GM18499 (cell line): ENCODE measurements at regions not wholly inside any gene's neighbourhood (a gene's known extent, or its start where the extent isn't known, plus 50 kb on each side); places are given as distances from the start of the nearest gene placed in this dataset.
A peak's percentile ranks its signal among the peaks of the same experiment; 100 is the strongest.
"Not testable (repeated sequence)": the region's sequence is repeated elsewhere in the genome, so short reads cannot be mapped to it uniquely, and the experiment has no call there.

Experiments used
- ATAC-seq: cut with Tn5 transposase; IDR thresholded peaks from one replicate; pipeline ENCODE4 v1.9.1; 2021; ENCODE audit warnings: moderate number of reproducible peaks; ENCODE audit not compliant: insufficient read depth, unreplicated experiment

DNA sequence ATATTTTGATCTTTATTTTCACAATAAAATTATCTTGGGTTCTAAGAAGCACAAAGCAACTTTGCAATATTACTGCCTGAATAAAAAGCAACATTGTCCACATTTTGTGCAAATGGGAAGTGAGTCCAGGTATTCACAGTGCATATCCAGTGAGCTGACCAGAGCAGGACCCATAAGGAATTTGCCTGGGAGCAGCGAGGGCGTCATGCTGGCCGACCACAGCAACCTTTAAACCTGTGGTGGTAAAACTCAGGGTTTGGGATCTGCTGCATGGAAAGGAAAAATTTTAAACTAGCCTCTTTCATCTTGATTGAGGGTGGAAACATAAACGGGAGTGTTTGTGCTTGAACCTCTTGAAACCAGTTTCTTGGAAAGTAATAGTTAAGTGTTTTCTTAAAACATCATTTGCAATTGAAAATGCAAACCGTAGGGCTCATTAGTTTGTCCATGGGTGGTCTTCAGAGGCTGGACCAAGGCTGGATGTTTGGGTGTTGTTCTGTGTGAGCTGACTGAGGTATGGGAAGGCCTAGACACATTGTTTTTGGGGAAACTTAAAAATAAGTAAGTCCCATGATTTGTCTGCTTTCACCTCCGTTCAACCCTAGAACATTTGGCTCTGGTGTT lies 85.0 kb upstream of the ANKH start:
- ATAC-seq: no peak

DNA sequence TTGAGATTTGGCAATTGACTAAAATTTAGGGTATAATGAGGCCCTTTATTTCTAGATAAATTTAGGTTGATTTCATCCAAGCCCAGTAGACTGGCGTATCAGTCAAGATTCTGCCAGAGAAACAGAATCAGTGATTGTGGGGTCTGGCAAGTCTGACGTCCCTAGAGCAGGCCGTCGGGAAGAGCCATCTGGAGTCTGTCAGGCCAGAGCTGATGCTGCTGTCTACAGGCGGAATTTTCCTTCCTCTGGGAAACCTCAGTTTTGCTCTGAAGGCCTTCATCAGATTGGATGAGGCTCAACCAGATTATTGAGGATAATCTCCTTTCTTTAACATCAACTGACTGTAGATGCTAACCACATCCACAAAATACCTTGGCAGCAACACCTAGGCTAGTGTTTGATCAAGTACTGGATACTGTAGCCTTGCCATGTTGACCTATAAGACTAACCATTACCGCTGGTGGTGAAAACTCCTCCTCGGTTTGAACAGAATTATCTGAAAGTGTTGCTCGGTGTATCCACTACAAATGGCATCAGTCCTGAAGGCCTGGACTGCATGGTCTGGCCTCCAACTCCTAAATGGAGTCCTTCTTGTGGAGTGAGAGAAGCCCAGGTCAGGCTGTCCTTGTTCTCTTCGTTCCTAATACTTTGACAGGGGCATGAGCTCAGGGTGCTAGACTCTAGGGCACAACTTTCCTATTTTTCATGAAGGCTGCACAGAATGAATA lies 83.2 kb upstream of the ANKH start:
- no peak for ATAC-seq

DNA sequence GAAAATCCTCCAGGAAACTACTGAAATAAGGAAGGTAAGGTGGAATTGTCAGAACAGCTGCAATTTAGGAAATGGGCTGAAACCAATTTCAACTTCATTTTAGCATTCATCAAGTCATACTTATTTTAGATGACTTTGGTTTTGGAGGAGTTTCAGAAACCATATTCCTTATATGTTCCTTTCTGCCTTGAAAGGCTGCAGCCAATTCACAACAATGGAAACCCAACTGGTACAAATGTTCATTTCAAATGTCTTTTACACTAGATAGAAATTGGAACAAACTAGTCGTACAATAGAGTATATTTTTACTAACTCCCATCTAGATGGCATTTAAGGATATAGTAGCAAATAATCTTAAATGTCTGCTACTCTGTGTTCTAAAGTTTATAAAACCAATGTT lies 82.6 kb upstream of the ANKH start:
- no peak for ATAC-seq

DNA sequence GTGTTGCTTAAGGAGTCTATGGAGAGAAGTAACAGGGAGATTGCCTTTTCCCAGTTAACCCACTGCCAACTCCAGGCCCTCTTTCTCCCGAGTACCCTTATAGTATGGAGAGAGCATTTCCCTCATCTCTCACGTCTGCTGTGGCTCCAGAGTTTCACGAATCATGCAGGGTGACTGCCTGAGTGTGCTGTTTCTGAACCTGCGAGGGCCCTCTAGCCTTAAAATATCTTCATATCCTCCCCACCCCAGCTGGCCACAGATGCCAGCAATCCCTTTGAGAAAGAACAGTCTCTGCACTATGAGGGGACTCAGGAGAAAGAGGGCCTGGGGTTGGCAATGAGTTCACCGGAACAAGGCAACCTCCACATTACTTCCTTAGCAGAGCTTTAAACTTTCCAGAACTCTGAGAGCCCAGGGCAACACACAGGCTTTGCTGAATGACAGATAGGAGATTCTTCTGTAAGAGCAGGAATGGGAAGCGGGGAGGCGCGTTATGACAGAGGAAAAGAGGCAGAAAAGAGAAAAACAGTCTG lies 81.6 kb upstream of the ANKH start:
- ATAC-seq: no peak

DNA sequence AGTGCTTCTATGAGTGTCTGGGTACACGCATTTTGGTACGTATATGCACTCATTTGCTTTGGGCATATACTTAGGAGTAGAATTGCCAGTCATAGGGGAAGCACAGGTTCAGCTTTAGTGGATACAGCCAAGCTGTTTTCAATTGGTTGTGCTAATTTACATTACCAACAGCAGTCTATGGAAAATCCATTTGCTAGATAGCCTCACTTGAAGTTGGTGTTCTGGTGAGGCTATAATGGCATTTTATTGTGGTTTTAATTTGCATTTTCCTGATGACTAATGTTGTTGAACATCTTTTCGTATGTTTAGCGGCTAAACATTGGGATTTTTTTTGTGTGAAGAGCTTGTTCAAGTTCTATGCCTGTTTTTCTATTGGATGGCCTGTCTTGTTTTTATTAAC lies 76.8 kb upstream of the ANKH start:
- ATAC-seq: no peak

DNA sequence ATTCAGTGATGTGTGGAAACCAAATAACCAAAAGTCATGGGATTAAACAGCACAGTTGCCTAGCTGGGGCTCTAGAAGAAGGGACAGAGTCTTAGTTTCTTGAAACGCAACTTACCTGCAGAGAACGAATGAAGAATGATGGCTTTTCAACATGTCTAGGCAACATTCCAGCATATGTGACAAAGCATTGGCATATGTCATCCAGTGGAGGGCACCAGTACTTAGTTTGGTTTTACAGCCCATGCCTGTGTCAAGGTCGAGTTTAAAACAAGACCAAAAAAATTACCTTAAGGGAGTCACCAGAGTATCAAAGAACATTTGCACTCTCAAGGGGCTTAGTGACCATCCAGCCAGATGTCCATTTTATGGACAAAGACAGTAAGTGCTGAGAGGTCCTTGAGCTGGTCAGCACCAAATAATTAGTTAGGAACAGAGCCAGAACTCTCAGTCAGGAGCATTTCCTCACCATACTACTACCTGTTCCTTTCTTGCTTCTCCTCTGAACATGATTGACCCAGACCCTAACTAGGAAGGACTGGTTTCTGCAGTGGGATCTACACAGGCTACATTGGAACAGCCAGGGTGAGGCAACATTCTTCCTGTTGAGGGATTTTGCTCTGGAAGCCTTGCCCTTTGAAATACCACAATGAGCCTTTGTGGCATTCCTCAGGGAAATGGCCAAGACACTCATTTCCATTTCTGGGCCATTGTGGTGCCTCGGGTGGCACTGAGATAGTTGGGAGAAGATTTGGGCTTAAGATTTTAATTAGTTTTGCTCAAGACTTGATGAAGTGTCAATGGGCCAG lies 75.4 kb upstream of the ANKH start:
- ATAC-seq: peak; percentile 57

DNA sequence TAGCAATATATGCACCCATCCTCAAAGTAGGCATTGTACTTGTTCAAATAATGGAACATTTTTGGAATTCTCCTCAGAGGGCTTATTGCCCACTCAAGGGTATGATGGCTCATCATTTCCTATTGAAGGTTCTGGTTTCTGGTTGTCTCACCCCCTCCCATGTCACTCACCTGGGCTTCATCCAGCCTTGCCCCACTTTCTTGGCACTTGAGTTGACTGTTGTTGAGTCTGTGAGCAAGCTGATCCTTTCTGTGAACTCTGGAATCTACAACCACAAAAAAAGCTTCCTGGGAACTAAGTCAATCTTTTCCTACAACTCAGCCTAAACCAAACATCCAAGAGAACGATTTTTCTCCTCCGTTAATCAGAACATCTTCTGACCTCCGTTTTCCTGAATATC lies 73.9 kb upstream of the ANKH start:
- no peak for ATAC-seq

DNA sequence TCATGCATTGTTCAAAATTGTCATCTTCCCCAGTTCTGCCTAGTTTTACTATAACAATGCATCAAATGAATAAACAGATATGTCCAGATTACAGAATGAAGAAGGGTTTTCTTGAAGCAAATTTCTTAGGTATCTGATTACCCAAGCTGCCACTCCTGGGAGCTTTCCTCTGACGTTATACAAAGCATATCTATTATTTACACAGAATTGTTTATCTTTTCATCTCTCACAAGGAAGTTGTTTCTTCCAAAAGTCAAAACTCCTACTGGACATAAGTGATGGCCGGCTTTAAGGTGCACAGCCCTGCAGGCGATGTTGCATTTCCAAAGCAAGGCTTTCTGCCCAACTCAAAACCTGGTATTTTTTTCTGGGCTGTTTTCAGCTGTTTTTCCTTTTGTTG lies 73.4 kb upstream of the ANKH start:
- ATAC-seq: no peak

DNA sequence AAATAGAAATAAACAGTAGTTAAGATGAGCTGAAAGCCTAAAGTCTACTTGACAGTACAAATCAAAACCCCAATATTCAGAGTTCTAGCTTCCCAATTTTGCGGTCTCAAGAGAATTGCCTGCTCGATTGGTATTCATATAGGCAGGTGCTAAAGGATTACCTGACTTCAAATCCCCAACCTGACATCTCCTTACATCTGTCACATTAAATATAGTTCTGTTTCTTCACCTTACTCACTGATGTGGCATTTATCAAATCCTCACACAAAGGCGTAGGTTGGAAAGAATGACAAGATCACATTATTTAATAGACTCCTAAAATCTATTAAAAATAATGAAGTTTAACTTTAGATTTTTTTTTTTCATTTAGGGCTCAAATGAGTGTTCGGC lies 72.8 kb upstream of the ANKH start:
- ATAC-seq: no peak

DNA sequence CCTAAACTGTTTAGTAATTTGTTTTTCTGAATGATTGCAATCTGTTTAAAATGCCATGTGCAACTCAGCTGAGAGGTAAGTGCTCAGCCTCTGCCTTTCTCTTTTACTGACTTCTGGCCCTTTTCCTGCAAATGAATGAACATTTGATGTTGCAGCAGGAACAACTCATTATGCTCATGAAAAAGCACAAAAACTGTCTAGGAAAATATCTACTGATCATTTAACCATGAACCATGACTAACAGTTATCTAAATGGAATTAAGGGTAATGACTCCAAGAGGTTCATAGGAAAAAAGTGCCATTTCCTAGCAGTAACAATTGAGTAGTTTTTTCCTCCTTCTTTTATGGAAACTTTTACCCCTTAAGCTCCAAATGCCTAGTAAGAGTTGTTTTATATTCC lies 70.6 kb upstream of the ANKH start:
- ATAC-seq: no peak

DNA sequence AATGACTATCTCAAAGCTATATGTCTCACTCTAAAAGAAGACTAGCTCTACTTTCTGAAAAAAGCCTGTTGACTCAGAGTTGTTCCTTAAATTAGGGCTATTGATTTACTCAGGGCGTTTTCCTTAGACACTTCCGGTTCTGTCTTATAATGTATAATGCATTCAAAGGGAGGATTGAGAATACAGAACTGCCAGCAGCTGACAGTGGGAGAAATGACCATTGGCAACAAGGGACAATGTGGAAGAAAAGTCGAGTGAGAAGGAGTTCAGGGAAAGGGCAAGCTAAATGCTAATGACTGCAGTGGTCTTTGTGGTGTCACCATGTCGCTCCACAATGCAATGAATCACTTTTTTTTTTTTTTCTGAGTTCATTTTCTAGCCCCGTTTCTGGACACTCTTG lies 65.7 kb upstream of the ANKH start:
- ATAC-seq: no peak

DNA sequence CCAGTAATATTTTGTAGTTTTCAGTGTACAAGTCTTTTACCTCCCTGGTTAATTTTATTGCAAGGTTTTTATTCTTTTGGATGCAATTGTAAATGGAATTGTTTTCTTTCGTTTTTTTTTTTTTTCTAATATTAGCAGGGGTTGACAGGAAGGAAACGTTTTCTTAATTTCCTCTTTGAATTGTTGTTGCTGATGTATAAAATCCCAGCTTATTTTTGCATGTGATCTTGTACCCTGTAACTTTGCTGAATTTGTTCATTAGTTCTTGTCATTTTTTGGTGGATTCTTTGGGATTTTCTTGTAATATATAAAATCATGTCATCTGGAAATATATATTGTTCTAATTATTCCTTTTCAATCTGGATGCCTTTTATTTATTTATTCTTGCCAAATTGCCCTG lies 65.0 kb upstream of the ANKH start:
- no peak for ATAC-seq

DNA sequence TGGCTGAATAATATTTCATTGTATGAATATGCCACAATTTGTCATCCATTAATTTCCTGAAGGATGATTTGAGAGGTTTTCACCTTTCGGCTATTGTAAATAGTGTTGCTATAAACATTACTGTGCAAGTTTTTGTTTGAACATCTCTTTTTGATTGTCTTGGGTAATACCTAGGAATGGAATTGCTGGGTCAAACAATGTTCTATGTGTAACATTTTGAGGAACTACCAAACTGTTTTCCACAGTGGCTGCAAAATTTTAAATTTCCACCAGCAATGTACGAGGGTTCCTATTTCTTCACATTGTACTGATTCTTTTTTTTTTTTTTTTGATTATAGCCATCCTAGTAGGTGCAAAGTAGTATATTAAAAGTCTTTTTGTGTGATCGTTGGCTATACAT lies 63.8 kb upstream of the ANKH start:
- no peak for ATAC-seq

DNA sequence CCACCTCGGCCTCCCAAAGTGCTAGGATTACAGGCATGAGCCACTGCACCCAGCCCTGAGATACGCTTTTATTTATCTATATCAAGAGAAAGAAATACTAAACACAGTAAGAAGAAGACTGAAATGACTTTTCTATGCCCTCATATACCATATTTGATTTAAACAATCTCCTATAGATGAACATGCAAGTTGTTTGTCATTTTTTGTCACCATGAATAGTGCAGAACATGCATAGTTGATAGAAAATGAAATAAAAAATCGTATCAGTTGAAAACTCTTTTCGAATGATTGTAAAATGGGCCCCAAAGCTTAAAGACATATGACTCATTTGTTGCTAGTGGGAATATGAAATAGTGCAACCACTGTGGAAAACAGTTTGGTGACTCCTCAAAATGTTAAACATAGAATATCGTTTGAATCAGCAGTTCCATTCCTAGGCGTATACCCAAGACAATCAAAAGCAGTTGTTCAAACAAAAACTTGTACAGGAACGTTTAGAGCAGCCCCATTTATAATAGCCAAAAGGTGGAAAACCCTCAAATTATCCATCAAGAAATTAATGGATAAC lies 61.4 kb upstream of the ANKH start:
- no peak for ATAC-seq

DNA sequence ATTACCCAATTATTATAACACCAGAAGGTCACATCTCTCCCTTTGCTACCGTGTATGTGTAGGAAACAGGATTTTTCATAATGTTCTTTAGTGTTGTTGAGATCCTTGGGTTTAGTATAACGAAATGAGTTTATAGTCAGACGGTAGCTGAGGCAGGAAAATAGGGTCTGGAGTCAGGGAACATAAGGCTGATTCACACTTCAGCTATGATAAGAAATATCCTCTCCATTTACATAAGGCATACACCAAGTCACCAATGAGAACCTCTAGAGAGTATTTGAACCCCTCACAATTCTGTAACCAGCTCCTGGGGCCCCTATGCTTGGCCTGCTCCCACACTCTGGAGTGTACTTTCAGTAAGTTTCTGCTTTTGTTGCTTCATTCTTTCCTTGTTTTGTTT lies 58.9 kb upstream of the ANKH start:
- ATAC-seq: no peak

DNA sequence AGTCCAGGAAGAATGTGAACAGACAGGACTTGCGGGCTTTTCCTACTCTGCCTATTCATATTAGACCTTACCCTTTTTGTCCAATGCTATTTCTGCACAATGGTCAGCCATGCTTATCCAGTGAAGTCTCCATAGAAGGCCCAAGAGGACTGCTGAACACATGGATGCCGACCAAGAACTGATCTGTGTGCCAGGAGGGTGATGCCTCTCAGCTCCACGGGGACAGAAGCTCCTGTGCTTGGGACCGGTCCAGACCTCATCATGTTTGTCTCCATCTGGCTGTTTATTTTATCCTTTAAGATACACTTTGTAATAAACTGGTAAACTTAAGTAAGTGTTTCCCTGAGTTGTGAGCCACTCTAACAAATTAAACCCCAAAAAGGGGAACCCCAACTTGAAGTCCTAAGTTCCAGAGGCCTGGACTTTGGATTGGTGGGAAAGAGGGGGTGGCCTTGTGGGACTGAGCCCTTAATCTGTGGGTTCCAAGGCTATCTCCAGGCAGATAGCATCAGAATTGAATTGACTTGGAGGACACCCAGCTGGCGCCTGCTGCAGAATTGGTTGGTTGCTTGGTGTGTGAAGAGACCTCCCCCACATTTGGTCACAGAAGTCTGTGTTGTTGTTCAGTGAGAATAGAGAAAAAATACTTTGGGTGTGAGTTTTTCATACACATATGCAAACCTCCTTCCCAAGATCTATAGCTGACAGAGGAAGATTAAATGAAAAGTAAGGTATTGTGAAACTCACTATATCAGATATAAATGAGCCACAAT lies 57.9 kb upstream of the ANKH start:
- ATAC-seq: no peak

DNA sequence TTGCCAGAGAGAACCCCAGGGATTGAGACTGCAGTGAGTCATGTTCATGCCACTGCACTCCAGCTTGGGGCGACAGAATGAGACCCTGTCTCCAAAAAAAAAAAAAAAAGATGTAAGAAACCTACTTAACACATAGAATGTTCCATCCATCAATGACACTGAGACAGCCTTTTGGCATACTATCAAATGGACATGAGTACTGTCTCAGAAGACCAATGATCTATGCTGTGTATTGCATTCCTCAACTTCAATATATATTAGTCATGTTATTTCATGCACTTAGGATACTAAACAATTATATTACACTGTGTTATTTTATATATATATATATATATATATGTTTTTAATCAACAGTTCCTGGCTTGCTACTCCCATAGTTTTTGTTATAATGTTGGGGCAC lies 57.1 kb upstream of the ANKH start:
- no peak for ATAC-seq

DNA sequence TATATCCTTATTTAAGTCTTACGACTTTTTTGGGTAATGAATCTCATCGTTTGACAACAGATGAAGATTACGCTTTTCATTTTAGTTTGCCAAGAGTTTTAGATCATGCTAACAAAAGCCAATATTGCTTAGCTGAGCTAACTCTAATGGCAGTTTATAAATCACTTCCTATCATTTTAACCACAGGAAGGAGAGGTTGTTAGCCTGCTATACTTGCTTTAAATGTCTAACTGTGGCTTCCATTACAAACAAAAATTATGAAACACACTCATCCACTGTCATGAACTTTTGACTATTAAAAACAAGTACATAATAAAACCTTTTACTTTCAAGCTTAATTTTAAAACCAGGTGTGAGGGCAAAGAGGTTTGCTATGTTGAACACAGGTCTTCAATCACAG lies 53.7 kb upstream of the ANKH start:
- ATAC-seq: no peak

DNA sequence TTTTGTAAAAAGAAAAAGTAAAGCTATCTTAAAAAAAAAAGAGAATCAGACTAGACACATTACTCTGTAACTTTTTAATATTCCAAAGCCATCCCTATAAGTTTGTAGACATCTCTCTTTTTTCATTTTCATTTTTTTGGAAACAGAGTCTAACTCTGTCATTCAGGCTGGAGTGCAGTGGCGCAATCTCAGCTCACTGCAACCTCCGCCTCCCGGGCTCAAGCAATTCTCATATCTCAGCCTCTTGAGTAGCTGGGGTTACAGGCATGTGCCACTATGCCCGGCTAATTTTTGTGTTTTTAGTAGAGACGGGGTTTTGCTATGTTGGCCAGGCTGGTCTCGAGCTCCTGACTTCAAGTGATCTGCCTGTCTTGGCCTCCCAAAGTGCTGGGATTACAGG lies 51.4 kb upstream of the ANKH start:
- ATAC-seq: not testable (repeated sequence)

DNA sequence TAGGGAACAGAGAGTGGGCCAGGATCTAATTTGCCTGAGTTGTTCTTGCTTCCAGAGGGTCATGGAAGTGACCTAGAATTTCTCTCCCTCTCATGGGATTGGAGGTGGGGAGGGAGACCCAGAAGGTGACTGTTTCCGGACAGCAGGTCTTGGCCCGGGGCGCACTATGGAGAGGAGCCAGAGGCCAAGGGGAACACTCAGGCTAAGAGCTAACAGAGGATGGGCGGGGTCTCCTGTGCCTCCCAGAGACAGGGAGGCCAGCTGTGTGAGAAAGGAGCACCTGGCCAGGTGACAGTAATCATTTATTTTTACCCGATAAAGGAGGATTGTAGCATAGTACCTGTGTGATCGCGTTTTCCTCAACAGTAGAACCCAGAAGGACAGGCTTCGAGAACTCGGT lies 50.9 kb upstream of the ANKH start:
- no peak for ATAC-seq
